CD1c-positive myeloid dendritic cell (primary cell): ENCODE measurements at regions not wholly inside any gene's neighbourhood (a gene's known extent, or its start where the extent isn't known, plus 50 kb on each side); places are given as distances from the start of the nearest gene placed in this dataset.
"Not testable (repeated sequence)": the region's sequence is repeated elsewhere in the genome, so short reads cannot be mapped to it uniquely, and the experiment has no call there.

Experiments used
- DNase-seq: peaks from one replicate; pipeline ENCODE4 v3.0.0-alpha.2; 2016; ENCODE audit errors: extremely low spot score

GRCh38 chr11:130526846-130527245 is 78.4 kb downstream of the ADAMTS15 start:
- no peak for DNase-seq

- no peak for DNase-seq
Measured at GRCh38 chr11:130527636-130528297, 79.3 kb downstream of the ADAMTS15 start.

- no peak for DNase-seq
Measured at GRCh38 chr11:130528298-130529261, 80.1 kb downstream of the ADAMTS15 start.

GRCh38 chr11:130529366-130529765 is 80.9 kb downstream of the ADAMTS15 start:
- no peak for DNase-seq

GRCh38 chr11:130531061-130531460 is 82.6 kb downstream of the ADAMTS15 start:
- no peak for DNase-seq

GRCh38 chr11:130533113-130533798 is 84.8 kb downstream of the ADAMTS15 start:
- DNase-seq: no peak

GRCh38 chr11:130533871-130534270 is 85.4 kb downstream of the ADAMTS15 start:
- DNase-seq: no peak

GRCh38 chr11:130534551-130534950 is 86.1 kb downstream of the ADAMTS15 start:
- DNase-seq: no peak

- DNase-seq: no peak
Measured at GRCh38 chr11:130535520-130535919, 87.1 kb downstream of the ADAMTS15 start.

GRCh38 chr11:130536106-130537040 is 87.9 kb downstream of the ADAMTS15 start:
- no peak for DNase-seq

GRCh38 chr11:130539680-130540079 is 91.2 kb downstream of the ADAMTS15 start:
- DNase-seq: not testable (repeated sequence)

GRCh38 chr11:130544266-130544665 is 95.8 kb downstream of the ADAMTS15 start:
- DNase-seq: no peak

GRCh38 chr11:130545449-130546072 is 97.1 kb downstream of the ADAMTS15 start:
- no peak for DNase-seq

- DNase-seq: no peak
Measured at GRCh38 chr11:130546438-130546837, 98.0 kb downstream of the ADAMTS15 start.

GRCh38 chr11:130546901-130547694 is 98.7 kb downstream of the ADAMTS15 start:
- DNase-seq: no peak

- no peak for DNase-seq
Measured at GRCh38 chr11:130547761-130548490, 99.5 kb downstream of the ADAMTS15 start.

GRCh38 chr11:130548491-130548833 is 100.0 kb downstream of the ADAMTS15 start:
- DNase-seq: no peak

- DNase-seq: no peak
Measured at GRCh38 chr11:130549393-130549999, 101.1 kb downstream of the ADAMTS15 start.

- DNase-seq: peak; percentile 6
Measured at GRCh38 chr11:130550150-130550549, 101.7 kb downstream of the ADAMTS15 start.
